ENCODE measurements at regions not wholly inside any gene's neighbourhood (a gene's known extent, or its start where the extent isn't known, plus 50 kb on each side); places are given as distances from the start of the nearest gene placed in this dataset.

- TF ChIP-seq CTCF (IDR thresholded peaks at IDR 0.05; ENCODE audit: insufficient read depth, low read length) = no peak
- no peak for DNase-seq (ENCODE audit: low read depth)
- H3K4me3 ChIP-seq (ENCODE audit: low read depth, low read length) = no peak overlapping the region
Measured at GRCh38 chr2:198701481-198701880, 756.3 kb downstream of the SATB2 start.

DNA sequence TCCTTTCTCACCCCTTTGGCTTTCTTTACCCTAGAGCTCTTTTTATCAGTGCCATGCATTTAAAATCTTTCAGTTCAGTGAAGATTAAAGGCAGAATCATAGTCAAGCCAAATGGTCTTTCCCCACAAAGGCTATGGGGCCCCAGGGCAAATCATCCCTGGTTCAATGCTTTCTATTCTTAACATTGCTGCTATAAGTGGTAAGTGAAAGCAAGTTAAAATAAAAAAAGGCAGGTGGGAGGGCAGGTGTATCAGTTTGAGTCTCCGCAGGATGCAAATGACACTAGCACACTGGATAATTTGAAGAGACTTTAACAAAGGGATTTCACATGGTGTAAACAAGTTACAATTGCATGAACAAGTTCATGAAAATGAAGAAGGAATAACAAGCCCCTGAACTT, 757.4 kb downstream of the SATB2 start:
- no peak for TF ChIP-seq CTCF (IDR thresholded peaks at IDR 0.05; ENCODE audit: insufficient read depth, low read length)
- no peak for DNase-seq (ENCODE audit: low read depth)
- no peak overlapping the region for H3K4me3 ChIP-seq (ENCODE audit: low read depth, low read length)

GRCh38 chr2:198698230-198698629, 759.5 kb downstream of the SATB2 start:
- no peak for TF ChIP-seq CTCF (IDR thresholded peaks at IDR 0.05; ENCODE audit: insufficient read depth, low read length)
- no peak overlapping the region for H3K4me3 ChIP-seq (ENCODE audit: low read depth, low read length)
- no peak for DNase-seq (ENCODE audit: low read depth)

DNA sequence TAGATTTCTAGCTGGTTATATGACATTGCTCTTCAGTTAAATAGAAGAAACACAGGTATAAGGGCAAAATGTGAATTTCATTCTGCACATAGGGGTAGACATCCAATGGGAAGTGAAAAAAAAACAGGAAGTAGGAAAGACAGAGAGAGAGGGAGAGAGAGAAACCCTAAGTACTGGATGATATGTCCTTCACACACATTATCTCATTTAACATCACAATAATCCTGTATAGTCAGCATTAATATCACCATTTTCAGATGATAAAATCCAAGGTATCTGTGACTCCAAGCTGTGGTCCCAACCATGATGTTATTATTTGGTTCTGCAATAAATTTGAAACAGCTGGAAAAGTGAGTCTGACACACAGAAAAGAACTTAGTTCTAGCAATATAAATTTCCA, 759.9 kb downstream of the SATB2 start:
- TF ChIP-seq CTCF (IDR thresholded peaks at IDR 0.05; ENCODE audit: insufficient read depth, low read length) = no peak
- no peak overlapping the region for H3K4me3 ChIP-seq (ENCODE audit: low read depth, low read length)
- DNase-seq (ENCODE audit: low read depth) = no peak

- no peak for DNase-seq (ENCODE audit: low read depth)
- H3K4me3 ChIP-seq (ENCODE audit: low read depth, low read length) = no peak overlapping the region
- no peak for TF ChIP-seq CTCF (IDR thresholded peaks at IDR 0.05; ENCODE audit: insufficient read depth, low read length)
Measured at GRCh38 chr2:198697218-198697617, 760.5 kb downstream of the SATB2 start.

GRCh38 chr2:198695879-198696278, 761.9 kb downstream of the SATB2 start:
- no peak for TF ChIP-seq CTCF (IDR thresholded peaks at IDR 0.05; ENCODE audit: insufficient read depth, low read length)
- no peak overlapping the region for H3K4me3 ChIP-seq (ENCODE audit: low read depth, low read length)
- DNase-seq (ENCODE audit: low read depth) = no peak

- no peak overlapping the region for H3K4me3 ChIP-seq (ENCODE audit: low read depth, low read length)
- no peak for TF ChIP-seq CTCF (IDR thresholded peaks at IDR 0.05; ENCODE audit: insufficient read depth, low read length)
- DNase-seq (ENCODE audit: low read depth) = no peak
Measured at GRCh38 chr2:198692907-198693510, 764.7 kb downstream of the SATB2 start.

Data from fibroblast of the aortic adventitia (primary cell).